Lower leg skin (tissue), 3 donors: ENCODE measurements at regions not wholly inside any gene's neighbourhood (a gene's known extent, or its start where the extent isn't known, plus 50 kb on each side); places are given as distances from the start of the nearest gene placed in this dataset.

Experiments used
- CTCF ChIP-seq, 3 donors: fragments of 450-650 bp; IDR thresholded peaks; one replicate each; pipeline ENCODE4 v1.5.1; 2016; ENCODE audit warnings: antibody characterized with exemption in 3 of 3, mild to moderate bottlenecking in 3 of 3, moderate library complexity in 2 of 3
- POLR2A ChIP-seq, 2 donors: fragments of 450-650 bp; IDR thresholded peaks; one replicate each; pipeline ENCODE4 v1.6.1; 2016 to 2017; ENCODE audit warnings: antibody characterized with exemption in 2 of 2, mild to moderate bottlenecking in 1 of 2, moderate library complexity in 1 of 2

GRCh38 chr3:67765575-67765974 is 111.2 kb upstream of the SUCLG2 start:
- TF ChIP-seq CTCF (IDR thresholded peaks at IDR 0.05) (no peak), POLR2A (IDR thresholded peaks at IDR 0.05) (no peak)
